HG03558 (cell line): ENCODE measurements at regions not wholly inside any gene's neighbourhood (a gene's known extent, or its start where the extent isn't known, plus 50 kb on each side); places are given as distances from the start of the nearest gene placed in this dataset.
A peak's percentile ranks its signal among the peaks of the same experiment; 100 is the strongest.
"Not testable (repeated sequence)": the region's sequence is repeated elsewhere in the genome, so short reads cannot be mapped to it uniquely, and the experiment has no call there.

ENCODE experiments used
- ATAC-seq: cut with Tn5 transposase; IDR thresholded peaks from one replicate; pipeline ENCODE4 v1.9.1; 2021; ENCODE audit warnings: moderate number of reproducible peaks; ENCODE audit not compliant: unreplicated experiment; ENCODE audit errors: extremely low read depth

DNA sequence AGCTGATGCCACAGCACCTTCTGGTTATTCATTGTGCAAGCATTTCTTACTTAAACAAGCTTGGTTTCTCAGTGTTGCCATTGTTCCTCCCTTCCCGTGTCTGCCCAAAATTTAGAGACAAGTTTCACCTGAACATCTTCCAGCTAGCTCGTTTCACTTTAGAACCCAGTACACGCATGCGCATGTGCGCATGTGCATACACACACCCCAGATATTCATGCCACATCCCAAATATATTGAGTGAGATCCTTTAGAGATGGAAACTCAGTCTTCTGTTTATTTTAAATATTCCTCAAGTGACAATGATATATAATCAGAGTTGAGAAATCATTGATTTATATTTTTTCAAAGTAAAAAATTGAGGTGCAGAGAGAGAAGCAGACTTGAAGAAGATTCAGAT is 147.6 kb downstream of the PLK2 start:
- no peak for ATAC-seq

GRCh38 chr5:58311526-58311925 is 148.4 kb downstream of the PLK2 start:
- no peak for ATAC-seq

DNA sequence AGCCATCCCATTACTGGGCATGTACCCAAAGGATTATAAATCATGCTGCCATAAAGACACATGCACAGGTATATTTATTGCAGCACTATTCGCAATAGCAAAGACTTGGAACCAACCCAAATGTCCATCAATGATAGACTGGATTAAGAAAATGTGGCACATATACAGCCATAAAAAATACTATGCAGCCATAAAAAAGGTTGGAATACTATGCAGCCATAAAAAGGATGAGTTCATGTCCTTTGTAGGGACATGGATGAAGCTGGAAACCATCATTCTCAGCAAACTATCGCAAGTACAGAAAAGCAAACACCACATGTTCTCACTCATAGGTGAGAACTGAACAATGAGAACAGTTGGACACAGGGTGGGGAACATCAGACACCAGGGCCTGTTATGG is 151.5 kb downstream of the PLK2 start:
- not testable (repeated sequence) for ATAC-seq

- ATAC-seq = no peak
Observed at GRCh38 chr5:58300346-58300895, 159.5 kb downstream of the PLK2 start.

DNA sequence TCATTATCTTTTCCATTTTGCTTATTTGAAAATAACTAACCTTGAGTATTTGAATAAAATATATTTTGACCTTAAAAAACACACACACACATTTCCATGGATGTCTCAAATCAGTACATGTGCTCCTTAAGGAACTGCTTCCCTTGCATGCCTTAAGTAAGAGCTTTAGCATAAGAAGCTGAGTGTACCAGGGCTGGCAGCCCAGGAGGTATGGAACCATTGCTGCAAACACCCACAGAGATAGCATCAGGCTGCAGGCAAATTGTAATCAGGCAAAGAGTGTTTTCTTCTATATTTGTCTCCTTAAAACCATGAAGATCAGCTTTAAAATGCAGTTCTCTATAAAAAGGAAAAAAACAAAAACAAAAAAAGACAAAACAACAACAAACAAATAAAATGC is 160.6 kb downstream of the PLK2 start:
- ATAC-seq = no peak

DNA sequence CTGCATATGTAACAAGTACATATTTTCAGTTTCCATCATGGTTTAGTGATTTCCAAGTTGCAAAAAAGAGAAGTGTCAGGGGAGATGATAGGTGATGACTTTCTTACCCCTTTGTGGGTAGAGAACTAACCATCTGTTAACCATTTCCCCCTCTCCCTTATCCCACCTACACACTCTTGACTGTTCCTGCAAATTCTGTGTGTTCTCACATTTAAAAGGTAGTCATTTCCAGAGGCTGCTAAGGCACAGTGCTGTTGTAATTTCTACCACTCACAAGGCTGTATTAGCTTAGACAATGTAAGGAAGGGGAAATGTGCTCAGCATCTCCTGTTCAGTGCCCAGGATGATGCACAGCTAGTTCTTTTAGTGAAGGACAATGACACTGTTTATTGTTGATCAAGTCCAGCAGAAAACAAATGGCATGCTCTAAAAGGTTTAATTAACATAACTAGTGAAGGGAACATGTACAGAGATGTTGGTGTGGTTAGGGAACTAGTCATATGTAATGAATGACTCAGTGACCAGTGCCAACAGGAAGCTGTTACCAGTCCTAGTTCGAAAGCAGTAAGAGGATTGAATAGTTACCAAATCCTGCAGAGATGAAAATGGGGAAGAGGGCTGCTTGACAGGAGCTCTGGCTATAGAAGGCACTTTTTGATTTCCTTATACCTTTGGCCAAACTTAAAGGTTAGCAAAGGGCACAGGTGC is 165.1 kb downstream of the PLK2 start:
- peak; percentile 74 for ATAC-seq

GRCh38 chr5:58288275-58288674 is 171.6 kb downstream of the PLK2 start:
- not testable (repeated sequence) for ATAC-seq

GRCh38 chr5:58286741-58287140 is 173.1 kb downstream of the PLK2 start:
- ATAC-seq = no peak

- no peak for ATAC-seq
Observed at GRCh38 chr5:58285900-58286299, 174.0 kb downstream of the PLK2 start.

GRCh38 chr5:58284886-58285285 is 175.0 kb downstream of the PLK2 start:
- ATAC-seq = no peak

- ATAC-seq = no peak
Observed at GRCh38 chr5:58281189-58281588, 178.7 kb downstream of the PLK2 start.

DNA sequence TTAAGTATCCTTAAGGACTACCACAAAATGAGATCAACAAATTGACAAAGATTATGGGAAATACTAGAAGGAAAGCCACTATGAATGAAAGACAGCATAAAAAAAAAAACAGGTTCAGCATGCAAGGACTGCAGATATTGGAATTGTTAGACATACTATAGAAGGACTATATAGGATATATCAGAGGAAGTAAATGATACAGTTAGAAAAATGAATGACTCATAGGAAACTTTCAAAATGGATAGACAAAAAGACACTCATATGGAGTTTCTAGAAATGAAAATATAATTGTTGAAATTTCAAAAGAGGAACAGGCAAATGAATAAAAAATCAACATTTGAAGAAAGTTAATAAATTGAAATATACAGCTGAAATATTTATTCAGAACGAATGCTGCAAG is 180.6 kb downstream of the PLK2 start:
- no peak for ATAC-seq

DNA sequence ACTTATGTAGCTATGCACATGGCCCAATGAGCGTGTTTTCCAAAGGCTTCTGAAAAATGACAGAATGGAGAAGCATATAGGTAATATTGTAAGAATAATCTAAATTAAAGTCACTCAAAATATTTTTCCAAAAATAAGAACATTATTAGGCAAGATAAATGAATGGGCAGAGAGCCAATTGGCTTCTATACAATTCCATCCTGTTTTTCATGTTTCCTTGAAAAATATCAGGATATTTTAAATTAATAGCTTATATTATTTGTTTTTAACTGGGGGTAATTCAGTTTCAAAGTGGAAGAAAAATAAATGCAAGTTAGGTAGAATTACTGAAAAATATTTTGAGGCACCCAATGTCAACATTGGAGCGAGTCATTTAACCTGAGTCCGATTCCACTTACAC is 183.5 kb downstream of the PLK2 start:
- ATAC-seq = no peak

- ATAC-seq = no peak
Observed at GRCh38 chr5:58275516-58275915, 184.4 kb downstream of the PLK2 start.

DNA sequence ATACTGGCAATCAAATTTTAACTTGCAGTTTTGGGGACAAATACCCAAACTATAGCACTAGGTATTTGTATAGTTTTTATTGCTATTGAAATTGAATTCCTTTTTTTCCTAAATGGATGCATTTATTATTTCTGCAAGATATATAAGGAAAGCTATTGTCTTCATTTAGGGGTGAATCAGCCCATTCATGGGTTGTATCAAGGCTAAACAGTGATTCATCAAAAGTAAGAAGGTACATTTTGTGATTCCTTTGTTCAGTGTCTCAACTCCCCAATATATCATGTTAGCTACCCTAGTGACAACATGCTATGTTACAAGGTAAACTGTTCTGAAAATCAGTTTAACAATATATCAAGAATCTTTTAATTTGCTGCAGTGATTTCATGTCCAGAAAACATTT is 185.7 kb downstream of the PLK2 start:
- ATAC-seq = no peak

GRCh38 chr5:58273711-58274110 is 186.2 kb downstream of the PLK2 start:
- ATAC-seq = no peak

DNA sequence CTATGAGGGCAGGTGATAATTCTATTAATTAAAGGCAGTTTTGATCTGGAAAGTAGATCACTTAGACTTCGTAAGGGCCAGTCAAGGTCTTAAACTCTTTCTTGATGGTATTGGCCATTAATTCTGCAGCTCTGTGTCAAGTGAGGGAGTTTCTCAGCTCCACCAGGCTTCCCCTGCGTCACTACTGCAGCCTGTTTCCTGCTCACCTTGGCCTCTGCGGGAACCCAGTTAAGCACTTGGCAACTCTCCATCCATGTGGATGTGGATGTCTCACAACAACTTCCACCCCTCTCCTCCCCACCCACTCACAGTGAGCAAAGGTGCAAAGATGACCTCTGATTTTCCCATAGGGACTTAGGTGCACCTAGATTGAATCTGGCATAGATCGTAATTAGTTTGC is 191.6 kb downstream of the PLK2 start:
- ATAC-seq = no peak

- no peak for ATAC-seq
Observed at GRCh38 chr5:58266402-58266801, 193.5 kb downstream of the PLK2 start.

- ATAC-seq = no peak
Observed at GRCh38 chr5:58265246-58265930, 194.5 kb downstream of the PLK2 start.

DNA sequence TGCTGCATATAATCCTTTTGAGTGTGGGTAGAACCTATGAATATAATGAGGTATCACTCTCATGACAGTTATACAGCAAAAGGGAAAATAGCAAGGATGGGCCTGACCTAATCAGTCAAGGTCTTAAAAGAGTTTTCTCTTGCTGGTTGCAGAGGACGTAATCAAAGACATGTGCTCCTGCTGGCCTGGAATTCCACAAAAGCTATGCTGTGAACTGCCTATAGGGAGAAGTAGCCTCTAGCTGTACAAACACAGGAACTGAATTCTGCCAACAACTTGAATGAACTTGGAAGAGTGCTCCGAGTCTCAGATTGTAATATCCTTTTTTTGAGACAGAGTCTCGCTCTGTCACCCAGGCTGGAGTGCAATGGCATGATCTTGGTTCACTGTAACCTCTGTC is 195.6 kb downstream of the PLK2 start:
- no peak for ATAC-seq

- ATAC-seq = no peak
Observed at GRCh38 chr5:58263296-58263695, 196.6 kb downstream of the PLK2 start.

- ATAC-seq = no peak
Observed at GRCh38 chr5:58262226-58262625, 197.7 kb downstream of the PLK2 start.
